SK-N-SH (cell line): ENCODE measurements at regions not wholly inside any gene's neighbourhood (a gene's known extent, or its start where the extent isn't known, plus 50 kb on each side); places are given as distances from the start of the nearest gene placed in this dataset.

Experiments used
- CTCF ChIA-PET: fragments of 300-600, 350-600 bp; formaldehyde crosslinking; extraction: SDS; loops from one replicate; lab custom pipeline; 2021; lab: Yijun Ruan, JAX
- POLR2A ChIA-PET: fragments of 350-600 bp; sonication (Branson Sonifier 250); formaldehyde crosslinking; extraction: SDS; loops from one replicate; lab custom pipeline; 2020; ENCODE audit warnings: antibody characterized with exemption, inconsistent platforms; lab: Yijun Ruan, JAX
- DNase-seq: peaks from one replicate; pipeline ENCODE4 v3.0.0; 2012
- H2AFZ ChIP-seq: fragments of 200-600 bp; sonication (generic); 2 replicates; pipeline ENCODE4 v1.8.1; 2016; ENCODE audit warnings: antibody characterized with exemption, mild to moderate bottlenecking, low read depth
- H3F3A ChIP-seq: fragments of 200-600 bp; sonication (generic); replicated peaks from 2 replicates; pipeline ENCODE3; 2016; ENCODE audit warnings: antibody characterized with exemption, mild to moderate bottlenecking; ENCODE audit not compliant: insufficient read depth
- H3K27ac ChIP-seq, 2 experiments: fragments of 200-500 bp in 1 of 2; fragments of 200-600 bp in 1 of 2; sonication (Bioruptor generic) in 1 of 2; sonication (generic), shearing (Covaris generic) in 1 of 2; 2 replicates each; pipeline versions ENCODE4 v1.5.1 to v1.6.1; 2014 to 2016; ENCODE audit warnings: low read depth in 2 of 2, inconsistent platforms in 1 of 2, low read length in 1 of 2, mild to moderate bottlenecking in 1 of 2, mixed read lengths in 1 of 2
- H3K27me3 ChIP-seq: fragments of 200-600 bp; sonication (generic), shearing (Covaris generic); 2 replicates; pipeline ENCODE4 v1.6.1; 2016; ENCODE audit warnings: mixed run types; ENCODE audit not compliant: insufficient read depth
- H3K36me3 ChIP-seq, 2 experiments: fragments of 200-500 bp in 1 of 2; fragments of 200-600 bp in 1 of 2; sonication (Bioruptor generic) in 1 of 2; sonication (generic) in 1 of 2; replicated peaks in 1 of 2; 2 replicates each; pipeline versions ENCODE3 to v1.5.1; 2014 to 2016; ENCODE audit warnings: low read length in 1 of 2, mild to moderate bottlenecking in 1 of 2; ENCODE audit not compliant: insufficient read depth in 2 of 2, control insufficient read depth in 1 of 2
- H3K4me1 ChIP-seq, 2 experiments: fragments of 200-500 bp in 1 of 2; fragments of 200-600 bp in 1 of 2; sonication (Bioruptor generic) in 1 of 2; sonication (generic), shearing (Covaris generic) in 1 of 2; 2 replicates each; pipeline versions ENCODE4 v1.5.1 to v1.6.1; 2014 to 2016; ENCODE audit warnings: low read depth in 1 of 2, low read length in 1 of 2, mixed run types in 1 of 2; ENCODE audit not compliant: insufficient read depth in 2 of 2, control insufficient read depth in 1 of 2
- H3K4me2 ChIP-seq: fragments of 200-600 bp; sonication (generic), shearing (Covaris generic); 2 replicates; pipeline ENCODE4 v1.6.1; 2017; ENCODE audit warnings: mixed run types
- H3K4me3 ChIP-seq, 2 experiments: fragments of 200-500 bp in 1 of 2; fragments of 200-600 bp in 1 of 2; sonication (Bioruptor generic) in 1 of 2; sonication (generic), shearing (Covaris generic) in 1 of 2; 2 replicates each; pipeline versions ENCODE4 v1.5.1 to v1.8.1; 2014 to 2016; ENCODE audit warnings: low read depth in 2 of 2, inconsistent platforms in 1 of 2, low read length in 1 of 2, mild to moderate bottlenecking in 1 of 2, mixed read lengths in 1 of 2, moderate library complexity in 1 of 2
- H3K79me2 ChIP-seq: fragments of 200-600 bp; sonication (generic); 2 replicates; pipeline ENCODE4 v1.8.1; 2017; ENCODE audit warnings: mild to moderate bottlenecking; ENCODE audit not compliant: insufficient read depth
- H3K9ac ChIP-seq: fragments of 200-600 bp; sonication (generic); 2 replicates; pipeline ENCODE4 v1.6.1; 2017; ENCODE audit warnings: mixed run types
- H3K9me2 ChIP-seq: fragments of 200-600 bp; sonication (generic); 2 replicates; pipeline ENCODE4 v1.6.1; 2017; ENCODE audit warnings: mixed run types
- H3K9me3 ChIP-seq: fragments of 200-600 bp; sonication (generic); 2 replicates; pipeline ENCODE4 v1.6.1; 2017; ENCODE audit warnings: mixed run types, mild to moderate bottlenecking, moderate library complexity
- H4K20me1 ChIP-seq: fragments of 200-600 bp; sonication (generic); 2 replicates; pipeline ENCODE4 v1.6.1; 2017; ENCODE audit warnings: mild to moderate bottlenecking, mixed run types; ENCODE audit not compliant: insufficient read depth
- CHD2 ChIP-seq: fragments of 150-350 bp; IDR thresholded peaks from 2 replicates; pipeline ENCODE4 v1.6.1; 2018; ENCODE audit warnings: low read length; ENCODE audit not compliant: partially characterized antibody
- FOXJ3 ChIP-seq: sonication (generic); formaldehyde crosslinking; IDR thresholded peaks from 2 replicates; pipeline ENCODE4 v1.5.1; 2020; ENCODE audit warnings: mild to moderate bottlenecking, missing genetic modification reagents
- WGBS: methylation state at CpG from one replicate; pipeline ENCODE4 v1.1.6; 2017; ENCODE audit warnings: low lambda C conversion rate; 5-methylcytosine and 5-hydroxymethylcytosine counted together
- small RNA-seq, 7 experiments: library from RNA; depleted of rRNA; stranded (forward); fragments of <200 nt; gene quantifications; one replicate each; pipeline ENCODE3, GENCODE V24; 2012

DNA sequence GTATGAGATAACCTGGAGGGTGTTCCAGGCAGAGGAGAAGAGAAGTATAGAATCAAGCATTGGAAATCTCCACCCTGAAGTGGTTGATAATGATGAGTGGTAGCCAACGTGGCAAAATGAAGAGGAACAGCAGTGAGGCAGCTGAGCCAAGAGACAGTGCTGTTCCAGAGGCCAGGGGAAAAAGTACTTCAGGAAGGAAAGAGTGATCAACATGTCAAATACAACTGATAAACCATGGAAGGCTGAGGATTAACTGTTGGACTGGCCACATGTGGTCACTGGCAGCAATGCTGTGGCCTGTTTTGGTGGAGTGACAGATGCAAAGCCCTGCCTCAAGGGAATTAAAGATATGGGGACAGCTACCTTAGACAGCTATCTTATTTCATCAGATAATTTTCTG is 51.9 kb upstream of the RMP24 start:
- ChIA-PET CTCF (no interaction called here), POLR2A (no interaction called here)
- H2AFZ ChIP-seq = no peak overlapping the region
- no peak for TF ChIP-seq CHD2
- no peak for TF ChIP-seq FOXJ3 (CRISPR knock-in tag)
- no peaks in the 10 kb centered on the region for H3F3A ChIP-seq
- no peaks in the 10 kb centered on the region for H3K9me3 ChIP-seq
- no peak overlapping the region for H3K9ac ChIP-seq
- H3K27me3 ChIP-seq = no peaks in the 10 kb centered on the region; the same call in 1 of the 2 replicates
- no peak overlapping the region for H3K27ac ChIP-seq
- no peaks in the 10 kb centered on the region for H3K79me2 ChIP-seq
- no peak overlapping the region for H3K4me3 ChIP-seq
- no peak for DNase-seq
- no peaks in the 10 kb centered on the region for H3K4me1 ChIP-seq
- H3K9me2 ChIP-seq = no peaks in the 10 kb centered on the region
- no peaks in the 10 kb centered on the region for H4K20me1 ChIP-seq
- no peaks in the 10 kb centered on the region for H3K36me3 ChIP-seq
- 21% methylated on average over 1 of the region's 1 CpG for WGBS
- H3K4me2 ChIP-seq = no peak overlapping the region

Small RNA genes in the stretch of these regions (small RNA-seq; reads per million reads assigned to genes)
- 0 to 2.8 (median 1.0) reads per million in 7 experiments for gene MIR187
